Sigmoid colon (tissue), 6 donors: ENCODE measurements at regions not wholly inside any gene's neighbourhood (a gene's known extent, or its start where the extent isn't known, plus 50 kb on each side); places are given as distances from the start of the nearest gene placed in this dataset.

Experiments
- DNase-seq: peaks from one replicate; pipeline ENCODE4 v3.0.0-alpha.2; 2019
- H3K27ac ChIP-seq, 4 donors: fragments of 200-600 bp; sonication (generic); one replicate each; pipeline ENCODE4 v1.5.1; 2016 to 2019; ENCODE audit warnings: mild to moderate bottlenecking in 1 of 4
- H3K27me3 ChIP-seq, 3 donors: fragments of 200-600 bp; sonication (generic); one replicate each; pipeline ENCODE4 v1.5.1; 2019; ENCODE audit warnings: mild to moderate bottlenecking in 1 of 3
- H3K36me3 ChIP-seq, 4 donors: fragments of 200-600 bp; sonication (generic); one replicate each; pipeline ENCODE4 v1.5.1; 2016 to 2019
- H3K4me1 ChIP-seq, 4 donors: fragments of 200-600 bp; sonication (generic); one replicate each; pipeline ENCODE4 v1.5.1; 2017 to 2019
- H3K4me3 ChIP-seq, 4 donors: fragments of 200-600 bp; sonication (generic); one replicate each; pipeline ENCODE4 v1.5.1; 2017 to 2019; ENCODE audit warnings: mild to moderate bottlenecking in 2 of 4, moderate library complexity in 1 of 4
- H3K9me3 ChIP-seq, 4 donors: fragments of 200-600 bp in 3 of 4; sonication (generic) in 3 of 4; one replicate each; pipeline versions ENCODE4 v1.5.1 to v1.6.1; 2013 to 2019
- EP300 ChIP-seq, 4 donors: sonication (generic); formaldehyde crosslinking; IDR thresholded peaks; one replicate each; pipeline ENCODE4 v1.6.1; 2017; ENCODE audit warnings: antibody characterized with exemption in 4 of 4
- POLR2A ChIP-seq, 2 donors: fragments of 450-650 bp; IDR thresholded peaks; one replicate each; pipeline ENCODE4 v1.6.1; 2016; ENCODE audit warnings: antibody characterized with exemption in 2 of 2, mild to moderate bottlenecking in 2 of 2, moderate library complexity in 2 of 2
- POLR2AphosphoS5 ChIP-seq, 4 donors: sonication (generic); formaldehyde crosslinking; IDR thresholded peaks; one replicate each; pipeline ENCODE4 v1.6.1; 2017; ENCODE audit warnings: antibody characterized with exemption in 4 of 4
- WGBS, 2 donors: extraction: QIAGEN DNeasy Blood & Tissue Kit; methylation state at CpG; one replicate each; pipeline ENCODE4 v1.1.7; 2013; 5-methylcytosine and 5-hydroxymethylcytosine counted together
- intact Hi-C: fragments of 100-400 bp; cut with DNase I; formaldehyde crosslinking; loops from one replicate; pipeline ENCODE4 v1.15.1; 2023
- TF ChIP-seq, protein P1 (sequence below), 4 experiments: fragments of 450-650 bp in 3 of 4; fragments of 200-600 bp in 1 of 4; IDR thresholded peaks; one replicate each; pipeline ENCODE4 v1.5.1; 2016 to 2019; ENCODE audit warnings: antibody characterized with exemption in 4 of 4, mild to moderate bottlenecking in 3 of 4, moderate library complexity in 2 of 4
- donor health status: healthy with polysubstance abuse.
- donor health status: healthy.

DNA sequence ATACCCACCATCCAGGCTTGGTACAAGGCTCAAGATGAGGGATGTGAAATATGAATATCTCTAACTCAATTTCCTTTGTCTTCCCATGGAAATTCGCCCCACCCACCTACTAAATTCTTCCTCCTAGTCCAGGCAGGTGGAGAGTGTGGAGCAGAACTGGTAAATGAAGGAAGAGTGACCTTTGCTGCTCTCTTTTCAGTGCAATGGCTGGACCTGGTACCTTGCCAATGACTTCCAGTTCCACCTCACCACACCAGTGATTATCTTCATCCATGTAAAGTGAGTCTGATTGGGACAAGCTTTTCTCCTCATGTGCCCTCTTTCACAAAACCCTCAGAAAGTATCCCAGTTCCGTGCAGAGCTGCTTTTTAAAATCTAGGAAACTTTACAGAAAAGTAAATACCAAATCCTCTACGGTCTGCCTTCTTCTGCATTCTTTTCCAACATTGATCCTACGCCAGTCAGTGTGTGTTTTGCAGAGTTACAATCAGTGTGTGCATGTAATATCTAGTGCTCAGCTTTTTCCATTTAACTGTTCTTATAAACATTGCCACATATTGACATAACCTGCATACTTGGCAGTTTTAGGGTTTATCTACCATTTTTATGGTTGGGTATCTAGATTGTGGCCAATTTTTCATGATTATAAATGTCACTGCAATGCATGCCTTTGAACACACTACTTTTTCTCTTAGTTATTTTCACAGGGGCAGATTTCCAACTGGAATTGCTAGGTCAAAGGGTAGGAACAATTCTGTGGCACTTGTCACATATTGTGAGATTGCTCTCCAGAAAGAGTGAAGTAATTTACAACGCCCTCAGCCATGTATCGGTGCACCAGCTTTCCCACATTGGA, 86.5 kb upstream of the SEC11C start:
- no peak overlapping the region for H3K27ac ChIP-seq
- no peaks in the 10 kb centered on the region for H3K9me3 ChIP-seq
- no peak overlapping the region for H3K4me3 ChIP-seq
- WGBS, 2 donors, result 20 to 69% methylated on average over 6 of the region's 6 CpGs
- TF ChIP-seq, protein P1, sequence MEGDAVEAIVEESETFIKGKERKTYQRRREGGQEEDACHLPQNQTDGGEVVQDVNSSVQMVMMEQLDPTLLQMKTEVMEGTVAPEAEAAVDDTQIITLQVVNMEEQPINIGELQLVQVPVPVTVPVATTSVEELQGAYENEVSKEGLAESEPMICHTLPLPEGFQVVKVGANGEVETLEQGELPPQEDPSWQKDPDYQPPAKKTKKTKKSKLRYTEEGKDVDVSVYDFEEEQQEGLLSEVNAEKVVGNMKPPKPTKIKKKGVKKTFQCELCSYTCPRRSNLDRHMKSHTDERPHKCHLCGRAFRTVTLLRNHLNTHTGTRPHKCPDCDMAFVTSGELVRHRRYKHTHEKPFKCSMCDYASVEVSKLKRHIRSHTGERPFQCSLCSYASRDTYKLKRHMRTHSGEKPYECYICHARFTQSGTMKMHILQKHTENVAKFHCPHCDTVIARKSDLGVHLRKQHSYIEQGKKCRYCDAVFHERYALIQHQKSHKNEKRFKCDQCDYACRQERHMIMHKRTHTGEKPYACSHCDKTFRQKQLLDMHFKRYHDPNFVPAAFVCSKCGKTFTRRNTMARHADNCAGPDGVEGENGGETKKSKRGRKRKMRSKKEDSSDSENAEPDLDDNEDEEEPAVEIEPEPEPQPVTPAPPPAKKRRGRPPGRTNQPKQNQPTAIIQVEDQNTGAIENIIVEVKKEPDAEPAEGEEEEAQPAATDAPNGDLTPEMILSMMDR (IDR thresholded peaks at IDR 0.05), result no peak
- TF ChIP-seq EP300 (IDR thresholded peaks at IDR 0.05) (no peak), POLR2AphosphoS5 (IDR thresholded peaks at IDR 0.05) (no peak), POLR2A (IDR thresholded peaks at IDR 0.05) (no peak)
- H3K4me1 ChIP-seq, result peaks cover 0 to 12% (median 0%) of the 10 kb centered on the region in 4 donors
- intact Hi-C loops, result no loop called here
- no peaks in the 10 kb centered on the region for H3K36me3 ChIP-seq
- no peak for DNase-seq
- no peaks in the 10 kb centered on the region for H3K27me3 ChIP-seq

DNA sequence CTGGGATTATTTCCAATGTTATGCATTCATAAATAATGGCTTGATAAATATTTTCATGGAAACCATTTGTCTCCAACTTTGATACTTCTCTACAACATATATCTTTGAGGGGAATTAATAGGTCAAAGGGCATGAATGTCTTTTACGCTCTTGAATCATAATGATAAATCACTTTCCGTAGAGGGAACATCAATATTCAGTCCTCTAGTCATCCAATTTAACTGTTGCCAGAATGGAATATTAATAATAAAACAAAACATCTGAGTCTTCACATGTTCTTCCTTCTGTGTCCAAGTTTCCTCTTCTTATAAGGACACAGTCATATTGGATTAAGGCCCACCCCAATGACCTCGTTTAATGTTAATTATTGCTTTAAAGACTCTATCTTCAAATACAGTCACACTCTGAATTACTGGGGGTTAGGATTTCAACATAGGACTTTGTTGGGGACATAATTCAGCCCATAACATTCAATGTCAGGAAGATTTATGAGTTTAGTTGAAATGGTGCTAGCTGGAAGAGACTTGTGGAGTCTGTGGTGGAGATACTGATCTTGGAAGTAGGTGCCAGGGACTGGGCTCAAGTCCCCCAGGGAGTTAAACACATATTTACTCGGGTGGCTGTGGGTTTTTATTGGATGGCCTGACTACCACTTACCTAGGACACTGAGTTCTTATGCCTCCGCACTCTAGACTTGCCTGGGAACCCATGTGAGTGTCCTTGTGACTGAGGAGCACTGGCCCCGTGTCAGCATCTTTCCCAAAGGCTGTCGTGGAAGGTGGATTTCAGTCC, 85.0 kb upstream of the SEC11C start:
- TF ChIP-seq POLR2AphosphoS5 (IDR thresholded peaks at IDR 0.05) (no peak), EP300 (IDR thresholded peaks at IDR 0.05) (no peak), POLR2A (IDR thresholded peaks at IDR 0.05) (no peak)
- TF ChIP-seq, protein P1 (IDR thresholded peaks at IDR 0.05), result no peak
- 75 to 76% methylated on average over 7 of the region's 7 CpGs for WGBS, 2 donors
- Histone ChIP-seq H3K27ac (no peak overlapping the region), H3K4me1 (peaks cover 0 to 12% (median 0%) of the 10 kb centered on the region in 4 donors), H3K27me3 (no peaks in the 10 kb centered on the region), H3K9me3 (no peaks in the 10 kb centered on the region), H3K4me3 (no peak overlapping the region), H3K36me3 (no peaks in the 10 kb centered on the region)
- peak; percentile 72 for DNase-seq
- intact Hi-C loops, result no loop called here

DNA sequence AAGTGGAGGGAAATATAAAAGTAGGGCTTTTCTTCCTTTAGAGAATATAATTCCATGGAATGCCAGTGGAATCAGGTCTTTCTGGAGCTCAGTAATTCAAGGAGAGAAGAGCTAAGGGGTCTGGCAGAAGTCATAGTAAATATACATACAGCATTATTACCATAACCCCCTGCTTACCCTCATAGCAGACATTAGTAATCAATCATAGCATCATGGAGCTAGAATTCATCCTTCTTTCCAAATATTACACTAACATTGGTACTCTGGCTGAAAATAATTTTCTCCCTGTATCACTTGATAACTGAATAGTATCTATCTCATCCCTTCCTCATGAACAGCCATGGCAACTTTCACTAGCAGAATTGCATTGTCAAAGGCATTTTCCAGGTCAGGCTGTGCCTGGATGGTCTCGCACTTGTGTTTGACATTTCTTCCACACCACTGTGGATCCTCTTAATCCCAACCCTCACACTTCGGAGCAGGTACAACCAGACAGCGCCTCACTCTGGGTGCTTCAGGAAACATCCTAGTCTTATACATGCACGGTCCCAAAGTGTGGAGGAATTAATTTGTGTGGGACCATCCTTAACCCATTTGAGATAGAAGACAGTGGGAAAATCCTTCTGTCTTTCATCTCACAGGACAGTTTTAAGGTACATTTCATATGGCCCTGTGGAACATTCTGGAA, 84.2 kb upstream of the SEC11C start:
- WGBS, 2 donors, result 94 to 98% methylated on average over 4 of the region's 4 CpGs
- no peak for DNase-seq
- intact Hi-C loops, result no loop called here
- no peaks in the 10 kb centered on the region for H3K27me3 ChIP-seq
- H3K4me3 ChIP-seq, result no peak overlapping the region
- H3K36me3 ChIP-seq, result no peaks in the 10 kb centered on the region
- H3K9me3 ChIP-seq, result no peaks in the 10 kb centered on the region
- TF ChIP-seq POLR2A (IDR thresholded peaks at IDR 0.05) (no peak), POLR2AphosphoS5 (IDR thresholded peaks at IDR 0.05) (no peak), EP300 (IDR thresholded peaks at IDR 0.05) (no peak)
- TF ChIP-seq, protein P1 (IDR thresholded peaks at IDR 0.05), result no peak
- peaks cover 0 to 12% (median 0%) of the 10 kb centered on the region in 4 donors for H3K4me1 ChIP-seq
- H3K27ac ChIP-seq, result no peak overlapping the region

DNA sequence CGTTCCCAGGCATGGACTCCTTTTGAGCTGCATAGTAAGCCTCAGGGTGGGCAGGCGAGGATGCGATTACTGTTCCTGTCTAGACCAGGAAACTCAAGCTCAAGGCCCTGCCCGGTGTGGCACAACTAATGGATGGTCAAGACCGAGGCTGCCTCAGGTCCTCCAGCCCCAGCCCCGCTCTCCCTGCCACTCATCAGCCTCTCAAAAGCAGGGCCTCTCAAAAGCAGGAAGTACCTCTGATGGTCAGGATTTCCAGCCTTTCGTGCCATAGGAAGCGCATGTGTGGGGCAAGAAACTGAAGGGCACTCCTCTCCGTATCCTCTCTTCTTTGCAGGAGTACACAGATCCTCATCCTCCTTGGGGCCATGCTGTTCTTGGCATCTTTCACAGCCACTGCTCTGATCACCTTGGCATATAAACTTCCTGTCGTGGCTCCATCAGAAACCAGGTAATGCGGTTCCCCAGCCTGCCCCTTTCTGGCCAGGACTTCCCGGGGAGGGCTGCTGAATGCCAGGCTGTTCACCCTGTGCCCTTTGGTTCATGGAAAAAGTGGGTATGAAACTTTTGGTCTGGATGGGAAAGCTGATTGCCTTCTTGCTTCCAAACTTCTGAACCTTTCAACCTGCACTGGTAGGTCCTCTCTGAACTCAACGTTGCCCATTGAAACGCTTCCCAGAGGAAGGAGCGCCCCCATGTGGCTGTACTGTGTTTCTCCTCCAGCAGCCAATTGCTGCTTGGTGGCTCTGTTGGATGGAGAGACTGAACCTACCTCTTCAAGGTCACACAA, 82.8 kb upstream of the SEC11C start:
- peak; percentile 72 for DNase-seq
- intact Hi-C loops, result no loop called here
- Histone ChIP-seq H3K4me1 (peaks cover 0 to 12% (median 0%) of the 10 kb centered on the region in 4 donors), H3K4me3 (no peak overlapping the region), H3K9me3 (no peaks in the 10 kb centered on the region), H3K27ac (no peak overlapping the region), H3K36me3 (no peaks in the 10 kb centered on the region), H3K27me3 (no peaks in the 10 kb centered on the region)
- WGBS, 2 donors, result 74 to 75% methylated on average over 15 of the region's 15 CpGs
- TF ChIP-seq, protein P1 (IDR thresholded peaks at IDR 0.05), result peak in 3 of 4 experiments; percentile 16 to 64 (median 59)
- TF ChIP-seq POLR2AphosphoS5 (IDR thresholded peaks at IDR 0.05) (no peak), POLR2A (IDR thresholded peaks at IDR 0.05) (no peak), EP300 (IDR thresholded peaks at IDR 0.05) (no peak)
